SK-N-SH (cell line): ENCODE measurements at regions not wholly inside any gene's neighbourhood (a gene's known extent, or its start where the extent isn't known, plus 50 kb on each side); places are given as distances from the start of the nearest gene placed in this dataset.

Experiments used
- CTCF ChIP-seq: fragments of 200-600 bp; sonication (generic); IDR thresholded peaks from 2 replicates; pipeline ENCODE4 v1.6.1; 2017; ENCODE audit warnings: antibody characterized with exemption, mild to moderate bottlenecking, moderate library complexity
- POLR2AphosphoS5 ChIP-seq: IDR thresholded peaks from 2 replicates; pipeline ENCODE4 v1.6.1; 2012; ENCODE audit warnings: low read depth, low read length
- USF2 ChIP-seq: fragments of 150-350 bp; IDR thresholded peaks from 2 replicates; pipeline ENCODE4 v1.6.1; 2017; ENCODE audit warnings: antibody characterized with exemption, low read length, low read depth, borderline replicate concordance

GRCh38 chr3:147675761-147676160, 266.6 kb downstream of the ZIC1 start:
- TF ChIP-seq CTCF = no peak
- no peak for TF ChIP-seq POLR2AphosphoS5
- TF ChIP-seq USF2 = no peak
